ENCODE measurements at regions not wholly inside any gene's neighbourhood (a gene's known extent, or its start where the extent isn't known, plus 50 kb on each side); places are given as distances from the start of the nearest gene placed in this dataset.

DNA sequence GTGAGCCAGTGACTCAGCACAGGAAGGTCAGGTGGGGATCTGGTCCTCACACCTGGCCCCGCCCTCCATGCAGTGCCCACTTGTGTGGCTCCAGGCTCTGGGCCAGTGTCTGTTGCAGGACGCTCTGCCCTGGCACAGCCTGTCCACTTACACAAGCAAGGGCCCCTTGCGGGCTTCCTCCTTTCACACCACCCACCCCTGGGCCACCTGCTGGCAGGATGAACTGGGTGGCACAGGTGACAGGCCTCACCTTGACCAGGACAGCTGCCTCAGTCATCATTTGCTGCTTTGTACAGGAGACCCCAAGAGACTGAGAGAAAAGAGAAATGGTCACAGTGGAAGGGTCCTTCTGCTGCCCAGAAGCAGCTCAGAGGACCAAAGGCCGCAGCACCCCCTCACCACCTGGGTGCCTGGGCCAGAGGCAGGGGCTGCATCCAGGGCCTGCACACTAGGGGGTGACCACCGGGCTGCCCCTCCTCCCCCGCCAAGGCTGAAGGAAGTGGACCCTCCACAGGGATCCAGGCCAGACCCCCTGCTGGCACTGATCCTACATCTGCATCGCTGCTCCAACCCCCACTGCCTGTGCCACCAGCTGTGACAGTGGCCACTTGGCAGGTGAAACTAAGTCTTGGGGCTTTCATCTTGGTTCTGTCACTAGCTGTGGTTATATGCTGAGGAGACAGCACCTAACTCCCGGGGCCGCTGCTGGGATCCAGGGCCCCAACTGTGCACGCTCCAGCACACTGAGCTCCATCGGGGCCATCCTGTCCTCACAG lies 110.3 kb downstream of the TUBA3C start:
- TF ChIP-seq, protein P1, sequence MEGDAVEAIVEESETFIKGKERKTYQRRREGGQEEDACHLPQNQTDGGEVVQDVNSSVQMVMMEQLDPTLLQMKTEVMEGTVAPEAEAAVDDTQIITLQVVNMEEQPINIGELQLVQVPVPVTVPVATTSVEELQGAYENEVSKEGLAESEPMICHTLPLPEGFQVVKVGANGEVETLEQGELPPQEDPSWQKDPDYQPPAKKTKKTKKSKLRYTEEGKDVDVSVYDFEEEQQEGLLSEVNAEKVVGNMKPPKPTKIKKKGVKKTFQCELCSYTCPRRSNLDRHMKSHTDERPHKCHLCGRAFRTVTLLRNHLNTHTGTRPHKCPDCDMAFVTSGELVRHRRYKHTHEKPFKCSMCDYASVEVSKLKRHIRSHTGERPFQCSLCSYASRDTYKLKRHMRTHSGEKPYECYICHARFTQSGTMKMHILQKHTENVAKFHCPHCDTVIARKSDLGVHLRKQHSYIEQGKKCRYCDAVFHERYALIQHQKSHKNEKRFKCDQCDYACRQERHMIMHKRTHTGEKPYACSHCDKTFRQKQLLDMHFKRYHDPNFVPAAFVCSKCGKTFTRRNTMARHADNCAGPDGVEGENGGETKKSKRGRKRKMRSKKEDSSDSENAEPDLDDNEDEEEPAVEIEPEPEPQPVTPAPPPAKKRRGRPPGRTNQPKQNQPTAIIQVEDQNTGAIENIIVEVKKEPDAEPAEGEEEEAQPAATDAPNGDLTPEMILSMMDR (conservative IDR thresholded peaks at IDR 0.05): no peak
- Histone ChIP-seq H3K79me1 (ENCODE audit: insufficient read depth, low read depth, low read length, poor library complexity, severe bottlenecking) (no peaks in the 10 kb centered on the region), H2BK20ac (ENCODE audit: low read depth, low read length, poor library complexity, severe bottlenecking) (no peak overlapping the region), H4K8ac (replicated peaks; ENCODE audit: insufficient read length, low read depth, low read length) (no peak overlapping the region), H3K79me2 (ENCODE audit: insufficient read depth, low read length) (no peaks in the 10 kb centered on the region), H2BK120ac (ENCODE audit: low read depth, low read length, poor library complexity, severe bottlenecking) (no peak overlapping the region), H3K9ac (ENCODE audit: extremely low read depth, insufficient read length, low read length) (no peak overlapping the region), H4K5ac (ENCODE audit: insufficient read length, low read depth, low read length) (no peak overlapping the region), H3K23me2 (ENCODE audit: insufficient read length, low read depth, low read length, poor library complexity, severe bottlenecking) (no peaks in the 10 kb centered on the region), H3K27ac (ENCODE audit: insufficient read length, low read depth, low read length) (no peak overlapping the region), H3K56ac (ENCODE audit: insufficient read length, low read depth, low read length) (no peak overlapping the region), H3K27me3 (ENCODE audit: insufficient read depth, low read length) (no peaks in the 10 kb centered on the region), H2BK5ac (ENCODE audit: insufficient read length, low read length) (no peak overlapping the region), H2AFZ (ENCODE audit: low read length) (no peak overlapping the region), H3K4ac (ENCODE audit: low read depth, low read length) (no peak overlapping the region), H2BK15ac (ENCODE audit: low read depth, low read length) (no peak overlapping the region), H2BK12ac (ENCODE audit: insufficient read length, low read depth, low read length) (no peak overlapping the region), H3K23ac (ENCODE audit: insufficient read length, low read depth, low read length) (no peak overlapping the region), H2AK5ac (ENCODE audit: insufficient read length, low read length) (no peak overlapping the region), H4K91ac (ENCODE audit: insufficient read length, low read depth, low read length) (no peak overlapping the region), H3K18ac (ENCODE audit: insufficient read length, low read depth, low read length) (no peak overlapping the region), H3T11ph (ENCODE audit: low read length) (no peak overlapping the region), H3K4me1 (ENCODE audit: insufficient read depth, low read length) (no peaks in the 10 kb centered on the region), H4K20me1 (ENCODE audit: control insufficient read depth, insufficient read depth, insufficient read length) (no peaks in the 10 kb centered on the region), H3K14ac (ENCODE audit: insufficient read depth, low read length) (no peak overlapping the region), H3K9me3 (ENCODE audit: control insufficient read depth, low read depth, low read length) (peaks cover 91% of the 10 kb centered on the region), H3K4me2 (ENCODE audit: insufficient read depth, insufficient read length, low read length) (no peak overlapping the region)
- Mint-ChIP-seq H3K4me1 (no peaks in the 10 kb centered on the region), H3K27me3 (ENCODE audit: low read depth) (peaks cover under 1% of the 10 kb centered on the region; the same call in 1 of the 2 replicates), H3K36me3 (ENCODE audit: insufficient read depth in 1 of 3, low read depth in 3 of 3) (peaks cover 5 to 18% (median 14%) of the 10 kb centered on the region in 3 experiments; a peak in 6 of 7 replicates), H3K4me3 (no peak overlapping the region), H3K27ac (no peak overlapping the region), H3K9me3 (peaks cover 71 to 74% of the 10 kb centered on the region in 2 experiments)
- DNase-seq: no peak
- no CpG with 5 or more reads among the region's 11 CpGs for WGBS (ENCODE audit: extremely low coverage, insufficient read length, low lambda C conversion rate)
